GM23338 (cell line): ENCODE measurements at regions not wholly inside any gene's neighbourhood (a gene's known extent, or its start where the extent isn't known, plus 50 kb on each side); places are given as distances from the start of the nearest gene placed in this dataset.

Experiments used
- ATAC-seq: fragments of 200-7000 bp; cut with Tn5 transposase; 3 replicates; pipeline ENCODE4 v1.9.1; 2020
- DNase-seq: peaks from one replicate; pipeline ENCODE4 v3.0.0-alpha.2; 2015; ENCODE audit warnings: low spot score
- H2AFZ ChIP-seq: fragments of 200-600 bp; sonication (generic); 2 replicates; pipeline ENCODE4 v1.8.0; 2016; ENCODE audit warnings: antibody characterized with exemption, mild to moderate bottlenecking, moderate library complexity
- H3F3A ChIP-seq: fragments of 200-600 bp; sonication (generic); replicated peaks from 2 replicates; pipeline ENCODE4 v1.8.0; 2017; ENCODE audit warnings: antibody characterized with exemption, mixed run types, low read depth
- H3K27ac ChIP-seq: fragments of 200-600 bp; sonication (generic); 2 replicates; pipeline ENCODE4 v1.6.1; 2016; ENCODE audit warnings: low read depth
- H3K27me3 ChIP-seq: fragments of 200-600 bp; sonication (generic); 2 replicates; pipeline ENCODE4 v1.8.0; 2016; ENCODE audit warnings: mild to moderate bottlenecking, mixed run types, moderate library complexity; ENCODE audit not compliant: insufficient read depth
- H3K36me3 ChIP-seq: fragments of 200-600 bp; sonication (generic); 2 replicates; pipeline ENCODE4 v1.8.0; 2016; ENCODE audit warnings: mild to moderate bottlenecking; ENCODE audit not compliant: insufficient read depth
- H3K4me1 ChIP-seq: fragments of 200-600 bp; sonication (generic); 2 replicates; pipeline ENCODE4 v1.8.0; 2016; ENCODE audit warnings: mild to moderate bottlenecking, moderate library complexity; ENCODE audit not compliant: insufficient read depth
- H3K4me2 ChIP-seq: fragments of 200-600 bp; sonication (generic); 2 replicates; pipeline ENCODE4 v1.7.1; 2017; ENCODE audit warnings: mixed run types
- H3K4me3 ChIP-seq: fragments of 200-600 bp; sonication (generic); 2 replicates; pipeline ENCODE4 v1.6.1; 2016; ENCODE audit warnings: mixed run types
- H3K79me2 ChIP-seq: fragments of 200-600 bp; sonication (generic); replicated peaks from 2 replicates; pipeline ENCODE4 v1.8.0; 2017; ENCODE audit warnings: mild to moderate bottlenecking; ENCODE audit not compliant: insufficient read depth
- H3K9me2 ChIP-seq: fragments of 200-600 bp; sonication (generic); 2 replicates; pipeline ENCODE4 v1.8.0; 2017; ENCODE audit not compliant: insufficient read depth
- H4K20me1 ChIP-seq: fragments of 200-600 bp; sonication (generic); replicated peaks from 2 replicates; pipeline ENCODE4 v1.8.0; 2017; ENCODE audit warnings: mild to moderate bottlenecking; ENCODE audit not compliant: insufficient read depth
- H3K27ac Mint-ChIP-seq: 2 replicates; pipeline ENCODE4 v1.8.0; 2020; ENCODE audit warnings: inconsistent platforms, mild to moderate bottlenecking, moderate library complexity, mixed read lengths
- H3K27me3 Mint-ChIP-seq: 3 replicates; pipeline ENCODE4 v1.8.0; 2022; ENCODE audit warnings: low read depth, mild to moderate bottlenecking, moderate library complexity, mixed read lengths, inconsistent platforms; ENCODE audit not compliant: insufficient read depth, poor library complexity
- H3K36me3 Mint-ChIP-seq: 3 replicates; pipeline ENCODE4 v1.8.0; 2021; ENCODE audit warnings: low read depth, mild to moderate bottlenecking, inconsistent platforms, moderate library complexity, mixed read lengths
- H3K4me1 Mint-ChIP-seq: 3 replicates; pipeline ENCODE4 v1.8.0; 2020; ENCODE audit warnings: mild to moderate bottlenecking, inconsistent platforms, mixed read lengths
- H3K4me3 Mint-ChIP-seq: 3 replicates; pipeline ENCODE4 v1.8.0; 2021; ENCODE audit warnings: moderate library complexity, mild to moderate bottlenecking, inconsistent platforms, mixed read lengths
- H3K9me3 Mint-ChIP-seq: 3 replicates; pipeline ENCODE4 v1.8.0; 2020; ENCODE audit warnings: moderate library complexity, mild to moderate bottlenecking, inconsistent platforms, mixed read lengths
- EZH2phosphoT487 ChIP-seq: fragments of 200-600 bp; sonication (generic); IDR thresholded peaks from one replicate; pipeline ENCODE4 v1.8.1; 2018; ENCODE audit warnings: antibody characterized with exemption; ENCODE audit not compliant: unreplicated experiment
- NANOG ChIP-seq: IDR thresholded peaks from 2 replicates; pipeline ENCODE4 v1.6.1; 2016; ENCODE audit warnings: antibody characterized with exemption, borderline replicate concordance
- POLR2AphosphoS5 ChIP-seq: IDR thresholded peaks from 2 replicates; pipeline ENCODE4 v1.6.1; 2016; ENCODE audit warnings: antibody characterized with exemption, low read depth
- REST ChIP-seq: IDR thresholded peaks from one replicate; pipeline ENCODE4 v1.6.1; 2018; ENCODE audit warnings: antibody characterized with exemption; ENCODE audit not compliant: unreplicated experiment
- STAT1 ChIP-seq: IDR thresholded peaks from one replicate; pipeline ENCODE4 v1.6.1; 2016; ENCODE audit warnings: antibody characterized with exemption; ENCODE audit not compliant: unreplicated experiment
- ZNF331 ChIP-seq: fragments of 250-450 bp; sonication (Bioruptor Pico); IDR thresholded peaks from 2 replicates; pipeline ENCODE4 v1.5.0; 2020; ENCODE audit warnings: low read depth, mild to moderate bottlenecking, moderate library complexity
- ZNF462 ChIP-seq: fragments of 250-450 bp; sonication (Bioruptor Pico); IDR thresholded peaks from 2 replicates; pipeline ENCODE4 v1.5.0; 2020; ENCODE audit warnings: mild to moderate bottlenecking, moderate library complexity

GRCh38 chr17:69919789-69920188 is 155.2 kb upstream of the KCNJ16 start (continued):
- TF ChIP-seq ZNF462: no peak
- TF ChIP-seq REST: no peak
- TF ChIP-seq EZH2phosphoT487: no peak
- no peak for TF ChIP-seq NANOG
- no peak for TF ChIP-seq STAT1

- DNase-seq (no peak), ATAC-seq (no peak)
- H3K4me2 ChIP-seq: no peak overlapping the region
- no peaks in the 10 kb centered on the region for H3K9me2 ChIP-seq
- H3K79me2 ChIP-seq: no peaks in the 10 kb centered on the region
- no peaks in the 10 kb centered on the region for H3F3A ChIP-seq
- H2AFZ ChIP-seq: no peak overlapping the region
- Mint-ChIP-seq H3K36me3 (0 out of 3 replicates have a peak, but pooled peaks cover 3% of the 10 kb centered on the region), H3K9me3 (peaks cover 5% of the 10 kb centered on the region), H3K27ac (no peak overlapping the region), H3K4me1 (no peaks in the 10 kb centered on the region), H3K4me3 (no peak overlapping the region), H3K27me3 (no peaks in the 10 kb centered on the region)
- H3K27ac ChIP-seq: no peak overlapping the region
- H3K4me3 ChIP-seq: no peak overlapping the region
- H3K4me1 ChIP-seq: no peaks in the 10 kb centered on the region
- H4K20me1 ChIP-seq: no peaks in the 10 kb centered on the region
- no peaks in the 10 kb centered on the region for H3K36me3 ChIP-seq
- no peaks in the 10 kb centered on the region for H3K27me3 ChIP-seq
- TF ChIP-seq REST (no peak), STAT1 (no peak), POLR2AphosphoS5 (no peak), ZNF331 (CRISPR knock-in tag) (no peak), EZH2phosphoT487 (no peak)
Observed at GRCh38 chr17:69921046-69921445, 154.0 kb upstream of the KCNJ16 start.
